ENCODE measurements at regions not wholly inside any gene's neighbourhood (a gene's known extent, or its start where the extent isn't known, plus 50 kb on each side); places are given as distances from the start of the nearest gene placed in this dataset.

GRCh38 chr4:60209588-60209987 is 990.5 kb upstream of the ADGRL3 start:
- TF ChIP-seq, protein P1, sequence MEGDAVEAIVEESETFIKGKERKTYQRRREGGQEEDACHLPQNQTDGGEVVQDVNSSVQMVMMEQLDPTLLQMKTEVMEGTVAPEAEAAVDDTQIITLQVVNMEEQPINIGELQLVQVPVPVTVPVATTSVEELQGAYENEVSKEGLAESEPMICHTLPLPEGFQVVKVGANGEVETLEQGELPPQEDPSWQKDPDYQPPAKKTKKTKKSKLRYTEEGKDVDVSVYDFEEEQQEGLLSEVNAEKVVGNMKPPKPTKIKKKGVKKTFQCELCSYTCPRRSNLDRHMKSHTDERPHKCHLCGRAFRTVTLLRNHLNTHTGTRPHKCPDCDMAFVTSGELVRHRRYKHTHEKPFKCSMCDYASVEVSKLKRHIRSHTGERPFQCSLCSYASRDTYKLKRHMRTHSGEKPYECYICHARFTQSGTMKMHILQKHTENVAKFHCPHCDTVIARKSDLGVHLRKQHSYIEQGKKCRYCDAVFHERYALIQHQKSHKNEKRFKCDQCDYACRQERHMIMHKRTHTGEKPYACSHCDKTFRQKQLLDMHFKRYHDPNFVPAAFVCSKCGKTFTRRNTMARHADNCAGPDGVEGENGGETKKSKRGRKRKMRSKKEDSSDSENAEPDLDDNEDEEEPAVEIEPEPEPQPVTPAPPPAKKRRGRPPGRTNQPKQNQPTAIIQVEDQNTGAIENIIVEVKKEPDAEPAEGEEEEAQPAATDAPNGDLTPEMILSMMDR (IDR thresholded peaks at IDR 0.05), result no peak
- no peak for TF ChIP-seq EP300 (IDR thresholded peaks at IDR 0.05)
- TF ChIP-seq POLR2A (IDR thresholded peaks at IDR 0.05), result no peak
- no peak for TF ChIP-seq POLR2AphosphoS5 (IDR thresholded peaks at IDR 0.05)
- H3K27me3 ChIP-seq, result no peaks in the 10 kb centered on the region
- 82% methylated on average over 1 of the region's 1 CpG for WGBS
- no peak overlapping the region for H3K4me3 ChIP-seq
- H3K9me3 ChIP-seq, result peaks cover 5% of the 10 kb centered on the region
- H3K36me3 ChIP-seq, result no peaks in the 10 kb centered on the region
- no peak overlapping the region for H3K27ac ChIP-seq
- DNase-seq (ENCODE audit: low spot score in 2 of 2), result no peak
- H3K4me1 ChIP-seq, result no peaks in the 10 kb centered on the region

GRCh38 chr4:60215906-60216305 is 984.2 kb upstream of the ADGRL3 start:
- H3K27me3 ChIP-seq, result no peaks in the 10 kb centered on the region
- H3K4me1 ChIP-seq, result no peaks in the 10 kb centered on the region
- H3K27ac ChIP-seq, result no peak overlapping the region
- 95% methylated on average over 2 of the region's 2 CpGs for WGBS
- no peaks in the 10 kb centered on the region for H3K36me3 ChIP-seq
- H3K9me3 ChIP-seq, result no peaks in the 10 kb centered on the region
- DNase-seq (ENCODE audit: low spot score in 2 of 2), result no peak
- TF ChIP-seq, protein P1 (IDR thresholded peaks at IDR 0.05), result no peak
- TF ChIP-seq POLR2A (IDR thresholded peaks at IDR 0.05) (no peak), POLR2AphosphoS5 (IDR thresholded peaks at IDR 0.05) (no peak), EP300 (IDR thresholded peaks at IDR 0.05) (no peak)
- no peak overlapping the region for H3K4me3 ChIP-seq

DNA sequence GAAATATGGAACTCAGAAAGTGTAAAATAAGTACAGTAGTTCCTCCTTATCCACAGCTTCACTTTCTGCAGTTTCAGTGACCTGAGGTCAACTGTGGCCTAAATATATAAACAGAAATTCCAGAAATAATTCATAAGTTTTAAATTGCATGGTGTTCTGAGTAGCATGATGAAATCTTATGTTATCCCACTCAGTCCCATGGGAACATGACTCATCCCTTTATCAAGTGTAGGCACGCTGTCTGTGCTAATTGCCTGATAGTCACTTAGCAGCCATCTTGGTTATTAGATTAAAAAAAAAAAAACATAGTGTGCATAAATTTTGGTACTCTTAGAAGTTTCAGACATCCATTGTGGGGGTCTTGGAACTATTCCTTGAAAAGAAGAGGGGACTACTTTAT is 983.4 kb upstream of the ADGRL3 start:
- Histone ChIP-seq H3K36me3 (no peaks in the 10 kb centered on the region), H3K4me1 (no peaks in the 10 kb centered on the region), H3K9me3 (no peaks in the 10 kb centered on the region), H3K4me3 (no peak overlapping the region), H3K27ac (no peak overlapping the region), H3K27me3 (no peaks in the 10 kb centered on the region)
- TF ChIP-seq EP300 (IDR thresholded peaks at IDR 0.05), result no peak
- TF ChIP-seq POLR2A (IDR thresholded peaks at IDR 0.05), result no peak
- TF ChIP-seq POLR2AphosphoS5 (IDR thresholded peaks at IDR 0.05), result no peak
- TF ChIP-seq, protein P1 (IDR thresholded peaks at IDR 0.05), result no peak
- 43% methylated on average over 1 of the region's 1 CpG for whole genome bisulfite sequencing
- DNase-seq (ENCODE audit: low spot score in 2 of 2), result no peak

DNA sequence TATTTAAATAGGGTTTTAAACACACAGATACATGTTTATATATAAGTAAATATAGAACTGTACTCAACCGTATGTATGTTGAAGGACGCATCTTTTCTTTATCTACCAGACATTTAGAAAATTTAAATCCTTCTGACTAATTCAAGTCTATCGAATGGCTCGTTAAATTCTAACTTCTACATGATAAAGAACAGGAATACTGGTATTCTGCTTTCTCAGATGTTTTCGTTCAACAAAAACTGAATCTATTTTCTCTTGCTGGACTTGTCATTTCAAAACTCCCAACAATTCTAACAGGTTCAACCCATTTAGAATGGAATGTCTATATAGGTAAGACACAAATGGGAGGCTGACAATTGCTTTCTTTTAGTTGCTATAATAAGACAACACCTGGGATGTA is 978.3 kb upstream of the ADGRL3 start:
- WGBS, result 93% methylated on average over 5 of the region's 5 CpGs
- TF ChIP-seq, protein P1 (IDR thresholded peaks at IDR 0.05), result no peak
- TF ChIP-seq POLR2A (IDR thresholded peaks at IDR 0.05), result no peak
- Histone ChIP-seq H3K27me3 (no peaks in the 10 kb centered on the region), H3K4me1 (no peaks in the 10 kb centered on the region), H3K4me3 (no peak overlapping the region), H3K36me3 (no peaks in the 10 kb centered on the region), H3K27ac (no peak overlapping the region), H3K9me3 (no peaks in the 10 kb centered on the region)
- no peak for DNase-seq (ENCODE audit: low spot score in 2 of 2)

DNA sequence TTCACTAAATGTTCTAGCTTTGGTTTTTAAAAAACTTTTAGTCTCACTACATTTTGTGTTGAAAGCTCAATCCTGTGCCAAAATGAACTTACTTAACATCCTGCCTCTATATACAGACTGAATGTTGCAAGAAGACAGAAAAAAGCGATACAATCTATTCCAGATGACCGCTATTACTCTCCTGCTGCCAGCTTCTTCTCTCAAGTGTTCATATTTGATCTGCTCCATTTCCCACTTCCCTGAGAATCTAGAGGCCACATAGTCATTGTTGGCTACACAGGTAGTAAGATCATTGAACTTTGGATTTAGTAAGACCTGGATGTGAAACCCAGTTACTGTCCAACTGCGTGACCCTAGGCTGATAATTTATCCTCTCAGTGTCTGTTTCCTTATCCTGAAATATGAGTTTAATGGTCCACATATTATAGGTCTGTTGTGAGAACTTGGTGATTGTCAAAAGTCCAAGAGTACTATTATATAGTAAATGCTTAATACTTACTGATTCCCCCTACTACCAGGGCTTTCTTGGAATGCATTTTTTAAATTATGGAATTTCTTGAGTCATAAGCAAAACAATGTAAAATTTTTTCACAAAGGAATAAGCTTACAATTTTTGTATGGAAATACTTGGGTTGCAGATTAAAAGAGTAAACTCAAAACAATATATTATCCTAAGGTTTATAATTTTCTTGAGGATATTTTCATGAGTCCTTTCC is 976.8 kb upstream of the ADGRL3 start:
- Histone ChIP-seq H3K4me3 (no peak overlapping the region), H3K36me3 (no peaks in the 10 kb centered on the region), H3K27ac (no peak overlapping the region), H3K27me3 (no peaks in the 10 kb centered on the region), H3K9me3 (no peaks in the 10 kb centered on the region), H3K4me1 (no peaks in the 10 kb centered on the region)
- 65% methylated on average over 3 of the region's 3 CpGs for WGBS
- DNase-seq (ENCODE audit: low spot score in 2 of 2), result no peak
- TF ChIP-seq POLR2A (IDR thresholded peaks at IDR 0.05), result no peak

GRCh38 chr4:60241866-60242265 is 958.3 kb upstream of the ADGRL3 start:
- no peak for DNase-seq (ENCODE audit: low spot score in 2 of 2)
- H3K27me3 ChIP-seq, result no peaks in the 10 kb centered on the region
- H3K4me1 ChIP-seq, result no peaks in the 10 kb centered on the region
- no peak overlapping the region for H3K27ac ChIP-seq
- H3K4me3 ChIP-seq, result no peak overlapping the region
- TF ChIP-seq POLR2A (IDR thresholded peaks at IDR 0.05) (no peak), POLR2AphosphoS5 (IDR thresholded peaks at IDR 0.05) (no peak), EP300 (IDR thresholded peaks at IDR 0.05) (no peak)
- TF ChIP-seq, protein P1 (IDR thresholded peaks at IDR 0.05), result no peak
- no peaks in the 10 kb centered on the region for H3K9me3 ChIP-seq
- H3K36me3 ChIP-seq, result no peaks in the 10 kb centered on the region
- whole genome bisulfite sequencing, result 74% methylated on average over 4 of the region's 4 CpGs
